22Rv1 (cell line): ENCODE measurements at regions not wholly inside any gene's neighbourhood (a gene's known extent, or its start where the extent isn't known, plus 50 kb on each side); places are given as distances from the start of the nearest gene placed in this dataset.

Experiments
- ZFX ChIP-seq: fragments of 450-650 bp; IDR thresholded peaks from 2 replicates; pipeline ENCODE4 v1.6.1; 2017; ENCODE audit warnings: antibody characterized with exemption, borderline replicate concordance
- TF ChIP-seq, protein P1 (sequence below): fragments of 450-650 bp; IDR thresholded peaks from 2 replicates; pipeline ENCODE4 v1.5.1; 2017; ENCODE audit warnings: mild to moderate bottlenecking

DNA sequence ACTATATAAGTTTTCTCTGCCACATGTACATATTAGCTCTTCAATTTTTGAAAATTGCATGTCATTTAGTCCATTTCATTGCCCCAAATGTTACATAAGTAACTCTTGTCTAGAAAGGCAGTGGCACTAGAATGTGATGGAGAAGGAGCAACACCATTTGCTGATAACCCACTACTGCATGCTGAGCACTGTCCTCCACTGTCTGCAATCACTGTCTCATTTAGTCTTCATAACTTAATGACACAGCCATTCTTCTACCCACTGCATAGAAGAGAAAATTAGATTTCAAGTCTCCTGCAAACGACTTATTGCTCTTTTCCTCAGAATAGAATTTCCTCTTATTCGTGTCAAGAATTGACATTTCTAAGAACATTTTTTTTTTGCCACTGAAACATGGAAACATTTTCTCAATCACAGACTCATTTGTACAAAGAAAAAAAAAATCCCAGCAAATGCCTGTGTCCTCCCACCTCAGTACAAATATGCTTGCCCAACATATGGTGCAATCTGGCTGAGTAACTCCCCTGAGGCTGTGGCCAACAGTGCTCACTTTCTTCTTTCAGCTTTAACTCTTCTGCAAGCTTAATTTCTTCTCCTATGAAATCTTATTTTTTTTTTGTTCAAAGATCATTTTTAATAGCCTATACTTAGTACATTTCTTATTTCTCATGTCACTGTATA, 768.6 kb upstream of the HS6ST1 start:
- TF ChIP-seq, protein P1, sequence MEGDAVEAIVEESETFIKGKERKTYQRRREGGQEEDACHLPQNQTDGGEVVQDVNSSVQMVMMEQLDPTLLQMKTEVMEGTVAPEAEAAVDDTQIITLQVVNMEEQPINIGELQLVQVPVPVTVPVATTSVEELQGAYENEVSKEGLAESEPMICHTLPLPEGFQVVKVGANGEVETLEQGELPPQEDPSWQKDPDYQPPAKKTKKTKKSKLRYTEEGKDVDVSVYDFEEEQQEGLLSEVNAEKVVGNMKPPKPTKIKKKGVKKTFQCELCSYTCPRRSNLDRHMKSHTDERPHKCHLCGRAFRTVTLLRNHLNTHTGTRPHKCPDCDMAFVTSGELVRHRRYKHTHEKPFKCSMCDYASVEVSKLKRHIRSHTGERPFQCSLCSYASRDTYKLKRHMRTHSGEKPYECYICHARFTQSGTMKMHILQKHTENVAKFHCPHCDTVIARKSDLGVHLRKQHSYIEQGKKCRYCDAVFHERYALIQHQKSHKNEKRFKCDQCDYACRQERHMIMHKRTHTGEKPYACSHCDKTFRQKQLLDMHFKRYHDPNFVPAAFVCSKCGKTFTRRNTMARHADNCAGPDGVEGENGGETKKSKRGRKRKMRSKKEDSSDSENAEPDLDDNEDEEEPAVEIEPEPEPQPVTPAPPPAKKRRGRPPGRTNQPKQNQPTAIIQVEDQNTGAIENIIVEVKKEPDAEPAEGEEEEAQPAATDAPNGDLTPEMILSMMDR, result no peak
- TF ChIP-seq ZFX, result no peak
